AG04449 (cell line): ENCODE measurements at regions not wholly inside any gene's neighbourhood (a gene's known extent, or its start where the extent isn't known, plus 50 kb on each side); places are given as distances from the start of the nearest gene placed in this dataset.
"Not testable (repeated sequence)": the region's sequence is repeated elsewhere in the genome, so short reads cannot be mapped to it uniquely, and the experiment has no call there.

Experiments used
- CTCF ChIA-PET: fragments of 350-600 bp; formaldehyde crosslinking; extraction: SDS; loops from one replicate; lab custom pipeline; 2021; ENCODE audit warnings: antibody characterized with exemption; lab: Yijun Ruan, JAX
- POLR2A ChIA-PET: fragments of 400-600, 350-600 bp; formaldehyde crosslinking; extraction: SDS; loops from one replicate; lab custom pipeline; 2020; ENCODE audit warnings: antibody characterized with exemption, inconsistent platforms; lab: Yijun Ruan, JAX
- DNase-seq: peaks from one replicate; pipeline ENCODE4 v3.0.0-alpha.2; 2010; ENCODE audit warnings: low read depth, low spot score
- H3K4me3 ChIP-seq: 2 replicates; pipeline ENCODE4 v1.5.1; 2011; ENCODE audit warnings: low read depth, mild to moderate bottlenecking, control low read depth, low read length
- CTCF ChIP-seq: IDR thresholded peaks from one replicate; pipeline ENCODE4 v1.5.1; 2011; ENCODE audit warnings: mild to moderate bottlenecking, moderate library complexity, low read length, control low read depth, inconsistent platforms; ENCODE audit not compliant: insufficient read depth; ENCODE audit errors: missing control alignments

GRCh38 chr4:147108409-147108808 lies 162.7 kb upstream of the TTC29 start:
- ChIA-PET POLR2A (no interaction called here), CTCF (interaction anchor here (0.7 to 10.2 kb wide), 9 partner anchors 9 to 758 kb away, joined by 3 to 151 read pairs (median 5); partner anchors contain the start of gene TMEM184C)
- TF ChIP-seq CTCF = no peak
- no peak for DNase-seq
- no peak overlapping the region for H3K4me3 ChIP-seq

- TF ChIP-seq CTCF = no peak
- ChIA-PET CTCF (interaction anchor here (0.6 to 10.2 kb wide), 14 partner anchors 9 to 757 kb away, joined by 3 to 151 read pairs (median 4); no protein-coding TSS in a partner anchor), POLR2A (no interaction called here)
- H3K4me3 ChIP-seq = no peak overlapping the region
- DNase-seq = no peak
These were observed 164.1 kb upstream of the TTC29 start for GRCh38 chr4:147109800-147110199.

- no peak for DNase-seq
- POLR2A ChIA-PET = no interaction called here
- no peak overlapping the region for H3K4me3 ChIP-seq
- CTCF ChIA-PET = interaction anchor here (0.6 to 10.2 kb wide), 27 partner anchors 14 to 756 kb away, joined by 3 to 151 read pairs (median 4); partner anchors contain the start of gene TMEM184C
- no peak for TF ChIP-seq CTCF
These were observed 165.1 kb upstream of the TTC29 start for GRCh38 chr4:147110473-147111367.

- CTCF ChIA-PET = interaction anchor here (3.0 to 10.2 kb wide), 4 partner anchors 476 to 754 kb away, joined by 16 to 151 read pairs (median 55); no protein-coding TSS in a partner anchor
- H3K4me3 ChIP-seq, POLR2A ChIA-PET, DNase-seq: not testable (repeated sequence)
These were observed 166.5 kb upstream of the TTC29 start for GRCh38 chr4:147112196-147112595.

- no peak for TF ChIP-seq CTCF
- no peak for DNase-seq
- POLR2A ChIA-PET = no interaction called here
- CTCF ChIA-PET = interaction anchor here (1.2 to 1.6 kb wide), 2 partner anchors 473 to 478 kb away, joined by 3 to 6 read pairs; no protein-coding TSS in a partner anchor
- no peak overlapping the region for H3K4me3 ChIP-seq
These were observed 171.8 kb upstream of the TTC29 start for GRCh38 chr4:147117431-147117830.

GRCh38 chr4:147118528-147118927 lies 172.9 kb upstream of the TTC29 start:
- no peak for DNase-seq
- CTCF ChIA-PET = interaction anchor here (0.6 to 1.1 kb wide), 3 partner anchors 9 to 420 kb away, joined by 3 to 4 read pairs (median 3); no protein-coding TSS in a partner anchor
- TF ChIP-seq CTCF = no peak
- POLR2A ChIA-PET = no interaction called here
- H3K4me3 ChIP-seq = no peak overlapping the region
